ENCODE measurements at regions not wholly inside any gene's neighbourhood (a gene's known extent, or its start where the extent isn't known, plus 50 kb on each side); places are given as distances from the start of the nearest gene placed in this dataset.

- DNase-seq: no peak
- H3K27ac ChIP-seq: no peak overlapping the region
- 21 to 37% (median 30%) methylated on average over 23 to 32 of the region's 32 CpGs for WGBS, 5 donors
- H3K27me3 ChIP-seq (replicated peaks in 1 of 7): peaks cover 0 to 76% (median 25%) of the 10 kb centered on the region in 7 donors
- TF ChIP-seq CTCF (IDR thresholded peaks at IDR 0.05 in 8 of 11, conservative IDR thresholded peaks at IDR 0.05 in 3 of 11) (peak in 9 of 11 experiments; percentile 37 to 77 (median 62)), POLR2A (IDR thresholded peaks at IDR 0.05) (no peak), POLR2AphosphoS5 (IDR thresholded peaks at IDR 0.05) (no peak)
- no peaks in the 10 kb centered on the region for H3K36me3 ChIP-seq
- peaks cover 0 to 9% (median 0%) of the 10 kb centered on the region in 6 donors for H3K4me1 ChIP-seq
- intact Hi-C loops (cut with DNase I; ENCODE audit: low total_unique reads): no loop called here
- H3K4me3 ChIP-seq: no peak overlapping the region
- H3K9me3 ChIP-seq: no peaks in the 10 kb centered on the region
Measured at GRCh38 chr20:59515013-59515905, 89.1 kb upstream of the PHACTR3 start.

GRCh38 chr20:59515906-59516209 is 88.5 kb upstream of the PHACTR3 start:
- WGBS, 5 donors: 83 to 91% (median 87%) methylated on average over 3 of the region's 3 CpGs
- intact Hi-C loops (cut with DNase I; ENCODE audit: low total_unique reads): no loop called here
- Histone ChIP-seq H3K4me3 (no peak overlapping the region), H3K9me3 (no peaks in the 10 kb centered on the region), H3K4me1 (peaks cover 0 to 9% (median 0%) of the 10 kb centered on the region in 6 donors), H3K36me3 (no peaks in the 10 kb centered on the region), H3K27me3 (replicated peaks in 1 of 7) (peaks cover 0 to 82% (median 28%) of the 10 kb centered on the region in 7 donors), H3K27ac (no peak overlapping the region)
- no peak for DNase-seq
- TF ChIP-seq CTCF (IDR thresholded peaks at IDR 0.05 in 8 of 11, conservative IDR thresholded peaks at IDR 0.05 in 3 of 11) (peak in 1 of 11 experiments; percentile 13), POLR2AphosphoS5 (IDR thresholded peaks at IDR 0.05) (no peak)

- WGBS, 5 donors: 31 to 50% (median 42%) methylated on average over 3 of the region's 3 CpGs
- Histone ChIP-seq H3K27ac (no peak overlapping the region), H3K4me1 (peaks cover 0 to 9% (median 0%) of the 10 kb centered on the region in 6 donors), H3K9me3 (no peaks in the 10 kb centered on the region), H3K36me3 (no peaks in the 10 kb centered on the region), H3K4me3 (no peak overlapping the region), H3K27me3 (replicated peaks in 1 of 7) (peaks cover 0 to 97% (median 28%) of the 10 kb centered on the region in 7 donors)
- intact Hi-C loops (cut with DNase I; ENCODE audit: low total_unique reads): no loop called here
- TF ChIP-seq CTCF (IDR thresholded peaks at IDR 0.05 in 8 of 11, conservative IDR thresholded peaks at IDR 0.05 in 3 of 11): peak; percentile 37 to 89 (median 83)
- TF ChIP-seq POLR2A (IDR thresholded peaks at IDR 0.05): no peak
- no peak for DNase-seq
Measured at GRCh38 chr20:59518881-59519706, 85.2 kb upstream of the PHACTR3 start.

- Histone ChIP-seq H3K4me1 (peaks cover 0 to 9% (median 0%) of the 10 kb centered on the region in 6 donors), H3K27me3 (replicated peaks in 1 of 7) (peaks cover 0 to 93% (median 22%) of the 10 kb centered on the region in 7 donors), H3K36me3 (no peaks in the 10 kb centered on the region), H3K27ac (no peak overlapping the region), H3K4me3 (no peak overlapping the region), H3K9me3 (no peaks in the 10 kb centered on the region)
- intact Hi-C loops (cut with DNase I; ENCODE audit: low total_unique reads): no loop called here
- TF ChIP-seq CTCF (IDR thresholded peaks at IDR 0.05 in 8 of 11, conservative IDR thresholded peaks at IDR 0.05 in 3 of 11) (peak in 5 of 11 experiments; percentile 5 to 39 (median 13)), POLR2A (IDR thresholded peaks at IDR 0.05) (no peak)
- 0 to 7% (median 3%) methylated on average over 1 of the region's 1 CpG for WGBS, 5 donors
- DNase-seq: no peak
Measured at GRCh38 chr20:59519707-59520014, 84.7 kb upstream of the PHACTR3 start.
